ENCODE measurements at regions not wholly inside any gene's neighbourhood (a gene's known extent, or its start where the extent isn't known, plus 50 kb on each side); places are given as distances from the start of the nearest gene placed in this dataset.

- TF ChIP-seq ETS1 (IDR thresholded peaks at IDR 0.05) (no peak), ZNF114 (CRISPR knock-in tag; IDR thresholded peaks at IDR 0.05) (no peak)
These were observed 505.1 kb upstream of the KLF4 start (continued) for GRCh38 chr9:107994648-107995047.

GRCh38 chr9:107992271-107992670 lies 502.7 kb upstream of the KLF4 start:
- no peaks in the 10 kb centered on the region for H3F3A ChIP-seq (replicated peaks; ENCODE audit: low read depth)
- Mint-ChIP-seq H3K4me1 (no peaks in the 10 kb centered on the region), H3K27me3 (ENCODE audit: insufficient read depth, low read depth, poor library complexity) (no peaks in the 10 kb centered on the region), H3K9me3 (no peaks in the 10 kb centered on the region), H3K36me3 (ENCODE audit: low read depth) (no peaks in the 10 kb centered on the region), H3K27ac (no peak overlapping the region), H3K4me3 (no peak overlapping the region)
- H3K36me3 ChIP-seq (ENCODE audit: insufficient read depth) = no peaks in the 10 kb centered on the region
- peaks cover 3% of the 10 kb centered on the region; the same call in 1 of the 2 replicates for H3K9me2 ChIP-seq (ENCODE audit: insufficient read depth)
- no peak overlapping the region for H3K4me2 ChIP-seq
- H4K20me1 ChIP-seq (replicated peaks; ENCODE audit: insufficient read depth) = no peaks in the 10 kb centered on the region
- H2AFZ ChIP-seq = no peak overlapping the region
- no peak overlapping the region for H3K4me3 ChIP-seq
- no peaks in the 10 kb centered on the region for H3K79me2 ChIP-seq (replicated peaks; ENCODE audit: insufficient read depth)
- no peaks in the 10 kb centered on the region for H3K4me1 ChIP-seq (ENCODE audit: insufficient read depth)
- no peaks in the 10 kb centered on the region for H3K27me3 ChIP-seq (ENCODE audit: insufficient read depth)
- ATAC-seq = no peak
- no peak for DNase-seq (ENCODE audit: low spot score)
- H3K27ac ChIP-seq (ENCODE audit: low read depth) = no peak overlapping the region
- no peak for TF ChIP-seq STAT1 (IDR thresholded peaks at IDR 0.05; ENCODE audit: unreplicated experiment)
- no peak for TF ChIP-seq ZNF114 (CRISPR knock-in tag; IDR thresholded peaks at IDR 0.05)
- no peak for TF ChIP-seq ETS1 (IDR thresholded peaks at IDR 0.05)
- no peak for TF ChIP-seq POLR2AphosphoS5 (IDR thresholded peaks at IDR 0.05; ENCODE audit: low read depth)
- TF ChIP-seq EZH2phosphoT487 (IDR thresholded peaks at IDR 0.05; ENCODE audit: unreplicated experiment) = no peak
- no peak for TF ChIP-seq CTCF (conservative IDR thresholded peaks at IDR 0.05; ENCODE audit: low read depth in 2 of 2)
- no peak for TF ChIP-seq CREB1 (CRISPR knock-in tag; IDR thresholded peaks at IDR 0.05; ENCODE audit: low read depth)
- TF ChIP-seq REST (IDR thresholded peaks at IDR 0.05; ENCODE audit: unreplicated experiment) = no peak
- no peak for TF ChIP-seq ZNF331 (CRISPR knock-in tag; IDR thresholded peaks at IDR 0.05; ENCODE audit: low read depth)
- TF ChIP-seq EZH2 (IDR thresholded peaks at IDR 0.05; ENCODE audit: low read depth, unreplicated experiment) = no peak
- no peak for TF ChIP-seq ZNF462 (CRISPR knock-in tag; IDR thresholded peaks at IDR 0.05)
- no peak for TF ChIP-seq JUNB (IDR thresholded peaks at IDR 0.05; ENCODE audit: unreplicated experiment)

All from GM23338 (cell line).